OCI-LY1 (cell line): ENCODE measurements at regions not wholly inside any gene's neighbourhood (a gene's known extent, or its start where the extent isn't known, plus 50 kb on each side); places are given as distances from the start of the nearest gene placed in this dataset.

ENCODE experiments used
- H2AFZ ChIP-seq: fragments of 200-600 bp; sonication (generic), shearing (Covaris generic); 2 replicates; pipeline ENCODE4 v1.6.0; 2014; ENCODE audit warnings: antibody characterized with exemption, mild to moderate bottlenecking, low read length
- H3F3A ChIP-seq: fragments of 200-600 bp; sonication (generic), shearing (Covaris generic); 2 replicates; pipeline ENCODE4 v1.6.0; 2014; ENCODE audit warnings: mild to moderate bottlenecking, antibody characterized with exemption, low read length, moderate library complexity; ENCODE audit not compliant: insufficient read depth
- H3K27ac ChIP-seq: fragments of 200-600 bp; sonication (generic); 2 replicates; pipeline ENCODE4 v1.5.1; 2014; ENCODE audit warnings: low read length, mixed run types, mild to moderate bottlenecking, low read depth; ENCODE audit not compliant: poor library complexity, severe bottlenecking
- H3K27me3 ChIP-seq: fragments of 200-600 bp; sonication (generic); 2 replicates; pipeline ENCODE4 v1.6.0; 2014; ENCODE audit warnings: antibody characterized with exemption, mild to moderate bottlenecking, low read length, moderate library complexity; ENCODE audit not compliant: insufficient read depth
- H3K36me3 ChIP-seq: fragments of 200-600 bp; sonication (generic); 2 replicates; pipeline ENCODE4 v1.6.1; 2014; ENCODE audit warnings: mild to moderate bottlenecking, antibody characterized with exemption, low read length, moderate library complexity, mixed read lengths; ENCODE audit not compliant: insufficient read depth
- H3K4me1 ChIP-seq: fragments of 200-600 bp; sonication (generic); 2 replicates; pipeline ENCODE4 v1.5.1; 2014; ENCODE audit warnings: mild to moderate bottlenecking, low read length, moderate library complexity; ENCODE audit not compliant: insufficient read depth, severe bottlenecking
- H3K4me2 ChIP-seq: fragments of 200-600 bp; sonication (generic), shearing (Covaris generic); 2 replicates; pipeline ENCODE4 v1.6.1; 2014; ENCODE audit warnings: low read length
- H3K4me3 ChIP-seq: fragments of 200-600 bp; sonication (generic); 2 replicates; pipeline ENCODE4 v1.5.1; 2014; ENCODE audit warnings: low read length, low read depth, mild to moderate bottlenecking, mixed read lengths; ENCODE audit not compliant: poor library complexity, severe bottlenecking
- H3K79me2 ChIP-seq: fragments of 200-600 bp; shearing (Covaris generic); 2 replicates; pipeline ENCODE4 v1.6.1; 2016; ENCODE audit warnings: mixed run types, low read length, mixed read lengths; ENCODE audit not compliant: insufficient read depth
- H3K9ac ChIP-seq: fragments of 200-600 bp; sonication (generic), shearing (Covaris generic); 2 replicates; pipeline ENCODE4 v1.6.1; 2014; ENCODE audit warnings: mild to moderate bottlenecking, low read length, mixed read lengths
- H3K9me2 ChIP-seq: fragments of 200-600 bp; sonication (generic), shearing (Covaris generic); 2 replicates; pipeline ENCODE4 v1.6.1; 2014; ENCODE audit warnings: low read depth, mild to moderate bottlenecking, low read length, mixed read lengths
- H3K9me3 ChIP-seq: fragments of 200-600 bp; shearing (Covaris generic); 2 replicates; pipeline ENCODE4 v1.6.1; 2014; ENCODE audit warnings: low read length, mixed read lengths
- H4K20me1 ChIP-seq: fragments of 200-600 bp; sonication (generic), shearing (Covaris generic); 2 replicates; pipeline ENCODE4 v1.6.0; 2016; ENCODE audit warnings: mild to moderate bottlenecking, low read length; ENCODE audit not compliant: insufficient read depth
- CTCF ChIP-seq: fragments of 200-600 bp; sonication (generic), shearing (Covaris generic); IDR thresholded peaks from 2 replicates; pipeline ENCODE4 v1.5.1; 2017; ENCODE audit warnings: mild to moderate bottlenecking, antibody characterized with exemption, low read length, moderate library complexity, mixed read lengths
- EZH2 ChIP-seq: fragments of 200-600 bp; sonication (generic), shearing (Covaris generic); IDR thresholded peaks from 2 replicates; pipeline ENCODE4 v1.8.0; 2017; ENCODE audit warnings: borderline replicate concordance, mixed run types, mild to moderate bottlenecking, antibody characterized with exemption, low read length, moderate library complexity, mixed read lengths

- Histone ChIP-seq H2AFZ (no peak overlapping the region), H3K9ac (no peak overlapping the region), H3K4me1 (peaks cover 20% of the 10 kb centered on the region), H3K27me3 (no peaks in the 10 kb centered on the region), H3F3A (no peaks in the 10 kb centered on the region), H3K27ac (no peak overlapping the region), H3K4me3 (no peak overlapping the region), H3K9me2 (no peaks in the 10 kb centered on the region), H4K20me1 (no peaks in the 10 kb centered on the region), H3K36me3 (no peaks in the 10 kb centered on the region), H3K79me2 (no peaks in the 10 kb centered on the region), H3K9me3 (no peaks in the 10 kb centered on the region), H3K4me2 (no peak overlapping the region)
- no peak for TF ChIP-seq EZH2
- TF ChIP-seq CTCF: no peak
These were observed 203.6 kb downstream of the EDEM1 start for GRCh38 chr3:5390936-5391625.

GRCh38 chr3:5401002-5401401 lies 213.5 kb downstream of the EDEM1 start:
- no peak overlapping the region for H3K27ac ChIP-seq
- H3K4me2 ChIP-seq: no peak overlapping the region
- H3K79me2 ChIP-seq: no peaks in the 10 kb centered on the region
- TF ChIP-seq CTCF: no peak
- no peak for TF ChIP-seq EZH2
- no peaks in the 10 kb centered on the region for H3K9me2 ChIP-seq
- H3K4me1 ChIP-seq: no peaks in the 10 kb centered on the region
- H4K20me1 ChIP-seq: no peaks in the 10 kb centered on the region
- H3K27me3 ChIP-seq: 0 out of 2 replicates have a peak, but pooled peaks cover 7% of the 10 kb centered on the region
- H3K4me3 ChIP-seq: no peak overlapping the region
- no peaks in the 10 kb centered on the region for H3F3A ChIP-seq
- H2AFZ ChIP-seq: no peak overlapping the region
- H3K9me3 ChIP-seq: no peaks in the 10 kb centered on the region
- no peaks in the 10 kb centered on the region for H3K36me3 ChIP-seq
- H3K9ac ChIP-seq: no peak overlapping the region

GRCh38 chr3:5404718-5405117 lies 217.2 kb downstream of the EDEM1 start:
- Histone ChIP-seq H2AFZ (no peak overlapping the region), H3F3A (no peaks in the 10 kb centered on the region), H3K27ac (no peak overlapping the region), H3K4me2 (no peak overlapping the region), H3K9me3 (no peaks in the 10 kb centered on the region), H3K27me3 (0 out of 2 replicates have a peak, but pooled peaks cover 11% of the 10 kb centered on the region), H3K79me2 (no peaks in the 10 kb centered on the region), H3K4me1 (no peaks in the 10 kb centered on the region), H3K9ac (no peak overlapping the region), H3K4me3 (no peak overlapping the region), H4K20me1 (no peaks in the 10 kb centered on the region), H3K9me2 (no peaks in the 10 kb centered on the region), H3K36me3 (no peaks in the 10 kb centered on the region)
- TF ChIP-seq CTCF (no peak), EZH2 (no peak)
